ENCODE measurements at regions not wholly inside any gene's neighbourhood (a gene's known extent, or its start where the extent isn't known, plus 50 kb on each side); places are given as distances from the start of the nearest gene placed in this dataset.

GRCh38 chr20:57804470-57805250, 94.8 kb upstream of the PMEPA1 start:
- no peaks in the 10 kb centered on the region for H3K9me3 ChIP-seq (ENCODE audit: control insufficient read depth, insufficient read depth, low read length)
- ATAC-seq (no peak), DNase-seq (no peak)
- no peaks in the 10 kb centered on the region for H3K4me1 ChIP-seq (ENCODE audit: control insufficient read depth, insufficient read depth, low read length)
- H3K27ac Mint-ChIP-seq: no peak overlapping the region
- 87% methylated on average over 14 of the region's 14 CpGs for WGBS (ENCODE audit: insufficient coverage)
- H3K27me3 Mint-ChIP-seq (ENCODE audit: low read depth in 2 of 2): peaks cover 0 to 10% of the 10 kb centered on the region in 2 donors
- no peak for TF ChIP-seq CTCF (IDR thresholded peaks at IDR 0.05)
- H3K9me3 Mint-ChIP-seq: no peaks in the 10 kb centered on the region
- no peaks in the 10 kb centered on the region for H3K36me3 Mint-ChIP-seq
- intact Hi-C loops (cut with micrococcal nuclease): no loop called here
- H3K27me3 ChIP-seq (ENCODE audit: control insufficient read depth, insufficient read depth, low read length): no peaks in the 10 kb centered on the region
- H3K4me1 Mint-ChIP-seq: no peaks in the 10 kb centered on the region
- no peak overlapping the region for H3K4me3 ChIP-seq (ENCODE audit: low read length)
- no peak overlapping the region for H3K27ac ChIP-seq (ENCODE audit: low read length)
- H3K4me3 Mint-ChIP-seq: no peak overlapping the region
- no peaks in the 10 kb centered on the region for H3K36me3 ChIP-seq (ENCODE audit: control insufficient read depth, insufficient read depth, low read length)

GRCh38 chr20:57803508-57804005, 93.7 kb upstream of the PMEPA1 start:
- Mint-ChIP-seq H3K27ac (no peak overlapping the region), H3K27me3 (ENCODE audit: low read depth in 2 of 2) (peaks cover 0 to 13% of the 10 kb centered on the region in 2 donors), H3K4me1 (no peaks in the 10 kb centered on the region), H3K9me3 (no peaks in the 10 kb centered on the region), H3K4me3 (no peak overlapping the region), H3K36me3 (no peaks in the 10 kb centered on the region)
- H3K27ac ChIP-seq (ENCODE audit: low read length): no peak overlapping the region
- 81% methylated on average over 10 of the region's 10 CpGs for WGBS (ENCODE audit: insufficient coverage)
- H3K9me3 ChIP-seq (ENCODE audit: control insufficient read depth, insufficient read depth, low read length): no peaks in the 10 kb centered on the region
- H3K4me1 ChIP-seq (ENCODE audit: control insufficient read depth, insufficient read depth, low read length): no peaks in the 10 kb centered on the region
- no peak for TF ChIP-seq CTCF (IDR thresholded peaks at IDR 0.05)
- intact Hi-C loops (cut with micrococcal nuclease): no loop called here
- no peaks in the 10 kb centered on the region for H3K36me3 ChIP-seq (ENCODE audit: control insufficient read depth, insufficient read depth, low read length)
- H3K4me3 ChIP-seq (ENCODE audit: low read length): no peak overlapping the region
- no peaks in the 10 kb centered on the region for H3K27me3 ChIP-seq (ENCODE audit: control insufficient read depth, insufficient read depth, low read length)
- DNase-seq (no peak), ATAC-seq (no peak)

- H3K4me3 Mint-ChIP-seq: no peak overlapping the region
Observed at GRCh38 chr20:57802765-57803507, 93.1 kb upstream of the PMEPA1 start.

More at GRCh38 chr20:57802765-57803507, 93.1 kb upstream of the PMEPA1 start:
- no peaks in the 10 kb centered on the region for H3K27me3 ChIP-seq (ENCODE audit: control insufficient read depth, insufficient read depth, low read length)
- Mint-ChIP-seq H3K9me3 (no peaks in the 10 kb centered on the region), H3K27me3 (ENCODE audit: low read depth in 2 of 2) (peaks cover 0 to 13% of the 10 kb centered on the region in 2 donors), H3K4me1 (no peaks in the 10 kb centered on the region), H3K36me3 (no peaks in the 10 kb centered on the region), H3K27ac (no peak overlapping the region)
- TF ChIP-seq CTCF (IDR thresholded peaks at IDR 0.05): no peak
- no peaks in the 10 kb centered on the region for H3K36me3 ChIP-seq (ENCODE audit: control insufficient read depth, insufficient read depth, low read length)
- intact Hi-C loops (cut with micrococcal nuclease): no loop called here
- 83% methylated on average over 12 of the region's 12 CpGs for WGBS (ENCODE audit: insufficient coverage)
- no peaks in the 10 kb centered on the region for H3K9me3 ChIP-seq (ENCODE audit: control insufficient read depth, insufficient read depth, low read length)
- no peak for DNase-seq
- ATAC-seq: no peak
- no peak overlapping the region for H3K4me3 ChIP-seq (ENCODE audit: low read length)
- no peaks in the 10 kb centered on the region for H3K4me1 ChIP-seq (ENCODE audit: control insufficient read depth, insufficient read depth, low read length)
- H3K27ac ChIP-seq (ENCODE audit: low read length): no peak overlapping the region

All from natural killer cell (primary cell).